GM12891 (cell line): ENCODE measurements at regions not wholly inside any gene's neighbourhood (a gene's known extent, or its start where the extent isn't known, plus 50 kb on each side); places are given as distances from the start of the nearest gene placed in this dataset.

ENCODE experiments used
- POLR2A ChIP-seq: IDR thresholded peaks from 2 replicates; pipeline ENCODE4 v1.6.1; 2011; ENCODE audit warnings: low read depth, low read length, control low read depth
- POLR2AphosphoS5 ChIP-seq: IDR thresholded peaks from 2 replicates; pipeline ENCODE4 v1.6.1; 2011; ENCODE audit warnings: low read depth, low read length, control low read depth
- SPI1 ChIP-seq: IDR thresholded peaks from 2 replicates; pipeline ENCODE4 v1.6.1; 2011; ENCODE audit warnings: low read depth, low read length, control low read depth

DNA sequence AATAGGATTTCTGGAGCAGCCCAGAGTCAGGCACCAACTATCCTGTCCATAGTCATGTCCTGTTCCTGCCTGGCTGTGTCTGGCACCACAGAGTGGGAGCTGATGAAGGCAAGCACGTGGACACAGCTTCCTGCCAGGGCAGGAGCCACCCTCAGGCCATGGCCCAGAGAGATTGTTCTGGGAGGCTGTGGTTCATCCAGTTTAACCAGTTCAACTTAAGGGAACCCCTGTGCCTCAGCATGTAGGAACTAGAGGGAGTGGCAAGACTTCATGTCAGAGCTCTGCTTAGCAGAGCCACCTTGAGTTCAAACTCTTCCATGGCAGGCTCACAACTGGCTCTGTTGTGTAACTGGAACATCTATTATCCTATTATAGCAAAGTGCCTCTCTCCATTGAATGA is 73.2 kb upstream of the NCKAP5 start:
- TF ChIP-seq POLR2A: no peak
- no peak for TF ChIP-seq POLR2AphosphoS5
- no peak for TF ChIP-seq SPI1
